PFSK-1 (cell line): ENCODE measurements at regions not wholly inside any gene's neighbourhood (a gene's known extent, or its start where the extent isn't known, plus 50 kb on each side); places are given as distances from the start of the nearest gene placed in this dataset.

Experiments
- FOXP2 ChIP-seq: optimal IDR thresholded peaks from 2 replicates; pipeline ENCODE3; 2011; ENCODE audit warnings: borderline replicate concordance, control low read depth, inconsistent platforms; ENCODE audit not compliant: insufficient read depth; ENCODE audit errors: extremely low read length, extremely low read depth
- POLR2AphosphoS5 ChIP-seq: IDR thresholded peaks from 2 replicates; pipeline ENCODE4 v1.6.1; 2012; ENCODE audit warnings: low read depth, mild to moderate bottlenecking, control low read depth, low read length, moderate library complexity
- SIN3A ChIP-seq: IDR thresholded peaks from 2 replicates; pipeline ENCODE4 v1.6.1; 2012; ENCODE audit warnings: mild to moderate bottlenecking, low read length, moderate library complexity, borderline replicate concordance; ENCODE audit not compliant: insufficient read depth
- TAF1 ChIP-seq: IDR thresholded peaks from 2 replicates; pipeline ENCODE4 v1.6.1; 2012; ENCODE audit warnings: low read length, control low read depth, borderline replicate concordance; ENCODE audit not compliant: insufficient read depth
- TF ChIP-seq, protein P1 (sequence below), 2 experiments: IDR thresholded peaks; 2 replicates each; pipeline versions ENCODE4 v1.6.1 to v1.8.0; 2011 to 2012; ENCODE audit warnings: low read depth in 2 of 2, low read length in 2 of 2, control low read depth in 1 of 2, inconsistent platforms in 1 of 2, mild to moderate bottlenecking in 1 of 2, moderate library complexity in 1 of 2; ENCODE audit not compliant: insufficient read depth in 1 of 2

DNA sequence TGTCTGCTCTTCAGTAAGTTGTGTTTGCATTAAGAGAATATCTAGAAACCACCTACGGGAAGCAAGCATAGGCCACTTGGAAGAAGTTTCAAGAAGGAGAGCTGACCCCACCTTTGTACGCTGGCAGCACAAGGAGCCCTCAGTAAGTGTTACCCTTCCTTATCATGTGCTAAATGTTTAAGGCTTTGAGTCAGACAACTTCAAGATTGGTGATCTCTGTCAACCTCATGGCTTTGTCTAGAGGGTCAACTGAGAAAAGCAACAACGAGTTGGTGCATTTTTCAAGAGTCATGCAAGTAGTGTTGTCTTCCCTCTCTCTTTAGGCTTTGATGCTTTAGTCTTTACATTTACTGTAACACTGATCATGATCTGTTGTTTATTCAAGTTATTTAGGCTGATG is 53.2 kb upstream of the SPTLC3 start:
- TF ChIP-seq SIN3A, result no peak
- TF ChIP-seq, protein P1, sequence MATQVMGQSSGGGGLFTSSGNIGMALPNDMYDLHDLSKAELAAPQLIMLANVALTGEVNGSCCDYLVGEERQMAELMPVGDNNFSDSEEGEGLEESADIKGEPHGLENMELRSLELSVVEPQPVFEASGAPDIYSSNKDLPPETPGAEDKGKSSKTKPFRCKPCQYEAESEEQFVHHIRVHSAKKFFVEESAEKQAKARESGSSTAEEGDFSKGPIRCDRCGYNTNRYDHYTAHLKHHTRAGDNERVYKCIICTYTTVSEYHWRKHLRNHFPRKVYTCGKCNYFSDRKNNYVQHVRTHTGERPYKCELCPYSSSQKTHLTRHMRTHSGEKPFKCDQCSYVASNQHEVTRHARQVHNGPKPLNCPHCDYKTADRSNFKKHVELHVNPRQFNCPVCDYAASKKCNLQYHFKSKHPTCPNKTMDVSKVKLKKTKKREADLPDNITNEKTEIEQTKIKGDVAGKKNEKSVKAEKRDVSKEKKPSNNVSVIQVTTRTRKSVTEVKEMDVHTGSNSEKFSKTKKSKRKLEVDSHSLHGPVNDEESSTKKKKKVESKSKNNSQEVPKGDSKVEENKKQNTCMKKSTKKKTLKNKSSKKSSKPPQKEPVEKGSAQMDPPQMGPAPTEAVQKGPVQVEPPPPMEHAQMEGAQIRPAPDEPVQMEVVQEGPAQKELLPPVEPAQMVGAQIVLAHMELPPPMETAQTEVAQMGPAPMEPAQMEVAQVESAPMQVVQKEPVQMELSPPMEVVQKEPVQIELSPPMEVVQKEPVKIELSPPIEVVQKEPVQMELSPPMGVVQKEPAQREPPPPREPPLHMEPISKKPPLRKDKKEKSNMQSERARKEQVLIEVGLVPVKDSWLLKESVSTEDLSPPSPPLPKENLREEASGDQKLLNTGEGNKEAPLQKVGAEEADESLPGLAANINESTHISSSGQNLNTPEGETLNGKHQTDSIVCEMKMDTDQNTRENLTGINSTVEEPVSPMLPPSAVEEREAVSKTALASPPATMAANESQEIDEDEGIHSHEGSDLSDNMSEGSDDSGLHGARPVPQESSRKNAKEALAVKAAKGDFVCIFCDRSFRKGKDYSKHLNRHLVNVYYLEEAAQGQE (IDR thresholded peaks at IDR 0.05; ENCODE audit: insufficient read depth in 1 of 2, low read depth in 2 of 2, low read length in 2 of 2), result no peak
- no peak for TF ChIP-seq FOXP2
- no peak for TF ChIP-seq TAF1
- no peak for TF ChIP-seq POLR2AphosphoS5

DNA sequence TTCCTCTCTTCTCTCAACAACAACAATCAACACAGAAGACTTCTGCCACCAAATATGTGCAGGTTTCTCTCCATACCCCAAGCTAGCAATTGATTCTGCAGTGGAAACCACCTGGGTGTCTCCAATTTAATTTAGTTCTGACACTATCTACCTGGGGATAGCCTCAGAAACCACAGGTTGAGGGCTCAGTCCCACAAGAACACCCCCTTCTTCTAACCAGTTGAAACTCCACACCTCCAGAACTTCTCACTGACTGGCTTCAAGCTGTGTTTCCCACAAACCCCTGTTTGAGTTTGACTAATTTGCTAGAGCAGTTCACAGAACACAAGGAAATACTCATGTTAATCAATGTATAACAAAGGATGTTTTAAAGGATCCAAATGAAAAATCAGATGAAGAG is 52.5 kb upstream of the SPTLC3 start:
- TF ChIP-seq, protein P1 (IDR thresholded peaks at IDR 0.05; ENCODE audit: insufficient read depth in 1 of 2, low read depth in 2 of 2, low read length in 2 of 2), result no peak
- TF ChIP-seq FOXP2 (no peak), SIN3A (no peak), TAF1 (no peak), POLR2AphosphoS5 (no peak)

DNA sequence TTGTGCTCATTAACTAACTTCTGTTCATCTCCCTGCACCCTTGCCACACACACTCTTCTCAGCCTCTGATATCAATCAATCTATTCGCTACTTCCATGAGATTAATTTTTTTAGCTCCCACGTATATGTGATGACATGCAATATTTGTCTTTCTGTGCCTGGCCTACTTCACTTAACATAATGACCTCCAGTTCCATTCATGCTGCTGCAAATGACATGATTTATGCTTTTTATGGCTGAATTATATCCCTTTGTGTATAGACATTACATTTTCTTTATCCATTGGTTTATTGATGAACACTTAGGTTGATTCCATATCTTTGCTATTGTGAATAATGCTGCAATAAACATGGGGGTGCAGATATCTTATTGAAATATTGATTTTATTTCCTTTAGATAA is 50.8 kb upstream of the SPTLC3 start:
- no peak for TF ChIP-seq SIN3A
- TF ChIP-seq, protein P1 (IDR thresholded peaks at IDR 0.05; ENCODE audit: insufficient read depth in 1 of 2, low read depth in 2 of 2, low read length in 2 of 2), result no peak
